HG03139 (cell line): ENCODE measurements at regions not wholly inside any gene's neighbourhood (a gene's known extent, or its start where the extent isn't known, plus 50 kb on each side); places are given as distances from the start of the nearest gene placed in this dataset.
"Not testable (repeated sequence)": the region's sequence is repeated elsewhere in the genome, so short reads cannot be mapped to it uniquely, and the experiment has no call there.

ENCODE experiments used
- ATAC-seq: cut with Tn5 transposase; IDR thresholded peaks from one replicate; pipeline ENCODE4 v1.9.1; 2021; ENCODE audit not compliant: unreplicated experiment

GRCh38 chr5:142542078-142542477 lies 143.8 kb downstream of the FGF1 start:
- no peak for ATAC-seq

- no peak for ATAC-seq
Observed at GRCh38 chr5:142540922-142541422, 144.9 kb downstream of the FGF1 start.

GRCh38 chr5:142539154-142539740 lies 146.6 kb downstream of the FGF1 start:
- no peak for ATAC-seq

- ATAC-seq: no peak
Observed at GRCh38 chr5:142537938-142538337, 148.0 kb downstream of the FGF1 start.

GRCh38 chr5:142532781-142533176 lies 153.1 kb downstream of the FGF1 start:
- no peak for ATAC-seq

- no peak for ATAC-seq
Observed at GRCh38 chr5:142531977-142532780, 153.7 kb downstream of the FGF1 start.

GRCh38 chr5:142530904-142531303 lies 155.0 kb downstream of the FGF1 start:
- ATAC-seq: no peak

GRCh38 chr5:142529626-142530278 lies 156.1 kb downstream of the FGF1 start:
- no peak for ATAC-seq

GRCh38 chr5:142527664-142528295 lies 158.1 kb downstream of the FGF1 start:
- no peak for ATAC-seq

GRCh38 chr5:142527234-142527633 lies 158.7 kb downstream of the FGF1 start:
- no peak for ATAC-seq

GRCh38 chr5:142522983-142523382 lies 162.9 kb downstream of the FGF1 start:
- ATAC-seq: no peak

- ATAC-seq: no peak
Observed at GRCh38 chr5:142521706-142522105, 164.2 kb downstream of the FGF1 start.

- ATAC-seq: no peak
Observed at GRCh38 chr5:142520885-142521284, 165.0 kb downstream of the FGF1 start.

- not testable (repeated sequence) for ATAC-seq
Observed at GRCh38 chr5:142519913-142520312, 166.0 kb downstream of the FGF1 start.

- ATAC-seq: no peak
Observed at GRCh38 chr5:142517840-142518239, 168.1 kb downstream of the FGF1 start.

- ATAC-seq: no peak
Observed at GRCh38 chr5:142516732-142517131, 169.2 kb downstream of the FGF1 start.

- no peak for ATAC-seq
Observed at GRCh38 chr5:142515036-142515435, 170.9 kb downstream of the FGF1 start.

GRCh38 chr5:142514196-142514595 lies 171.7 kb downstream of the FGF1 start:
- ATAC-seq: no peak

GRCh38 chr5:142512043-142513042 lies 173.5 kb downstream of the FGF1 start:
- no peak for ATAC-seq

- ATAC-seq: no peak
Observed at GRCh38 chr5:142511358-142511757, 174.5 kb downstream of the FGF1 start.
